Muscle layer of duodenum (tissue), 2 donors: ENCODE measurements at regions not wholly inside any gene's neighbourhood (a gene's known extent, or its start where the extent isn't known, plus 50 kb on each side); places are given as distances from the start of the nearest gene placed in this dataset.

Experiments
- H3K27ac ChIP-seq: one replicate; pipeline ENCODE4 v1.7.0; 2013; ENCODE audit warnings: mild to moderate bottlenecking, low read length
- H3K27me3 ChIP-seq: one replicate; pipeline ENCODE4 v1.7.0; 2013; ENCODE audit warnings: low read depth, mild to moderate bottlenecking, control low read depth, low read length
- H3K36me3 ChIP-seq, 2 donors: one replicate each; pipeline ENCODE4 v1.7.0; 2013; ENCODE audit warnings: low read length in 2 of 2, control low read depth in 1 of 2, mild to moderate bottlenecking in 1 of 2; ENCODE audit not compliant: insufficient read depth in 2 of 2, control insufficient read depth in 1 of 2
- H3K4me1 ChIP-seq, 2 donors: one replicate each; pipeline ENCODE4 v1.7.0; 2013; ENCODE audit warnings: low read length in 2 of 2, mild to moderate bottlenecking in 2 of 2, control low read depth in 1 of 2, moderate library complexity in 1 of 2; ENCODE audit not compliant: insufficient read depth in 2 of 2, control insufficient read depth in 1 of 2
- H3K4me3 ChIP-seq, 2 donors: one replicate each; pipeline ENCODE4 v1.7.0; 2013; ENCODE audit warnings: low read length in 2 of 2, low read depth in 1 of 2, mild to moderate bottlenecking in 1 of 2
- H3K9me3 ChIP-seq, 2 donors: one replicate each; pipeline ENCODE4 v1.7.0; 2013; ENCODE audit warnings: low read length in 2 of 2, control low read depth in 1 of 2, mild to moderate bottlenecking in 1 of 2; ENCODE audit not compliant: control insufficient read depth in 1 of 2
- donor health status: healthy.

DNA sequence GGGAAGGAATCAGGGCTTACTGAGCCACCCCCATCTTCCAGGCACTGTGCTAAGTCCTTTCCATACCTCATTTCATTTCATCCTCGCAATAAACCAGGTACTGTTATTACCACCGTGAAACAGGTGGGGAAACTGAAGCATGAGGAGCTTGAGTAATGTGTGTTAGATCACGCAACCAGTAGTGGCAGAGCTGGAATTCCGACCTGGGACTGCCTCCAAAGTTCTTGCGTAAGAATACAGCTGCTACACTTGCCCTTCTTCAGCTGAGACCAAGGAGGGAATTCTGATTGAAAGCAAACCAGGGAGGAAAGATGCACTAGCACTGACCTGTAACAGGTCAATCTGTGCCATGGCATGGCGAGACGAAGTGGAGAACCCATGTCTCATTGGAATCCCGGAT is 113.4 kb upstream of the MSX2 start:
- Histone ChIP-seq H3K4me1 (no peaks in the 10 kb centered on the region), H3K36me3 (no peaks in the 10 kb centered on the region), H3K27ac (no peak overlapping the region), H3K4me3 (no peak overlapping the region), H3K27me3 (no peaks in the 10 kb centered on the region), H3K9me3 (peaks cover 0 to 4% of the 10 kb centered on the region in 2 donors)

DNA sequence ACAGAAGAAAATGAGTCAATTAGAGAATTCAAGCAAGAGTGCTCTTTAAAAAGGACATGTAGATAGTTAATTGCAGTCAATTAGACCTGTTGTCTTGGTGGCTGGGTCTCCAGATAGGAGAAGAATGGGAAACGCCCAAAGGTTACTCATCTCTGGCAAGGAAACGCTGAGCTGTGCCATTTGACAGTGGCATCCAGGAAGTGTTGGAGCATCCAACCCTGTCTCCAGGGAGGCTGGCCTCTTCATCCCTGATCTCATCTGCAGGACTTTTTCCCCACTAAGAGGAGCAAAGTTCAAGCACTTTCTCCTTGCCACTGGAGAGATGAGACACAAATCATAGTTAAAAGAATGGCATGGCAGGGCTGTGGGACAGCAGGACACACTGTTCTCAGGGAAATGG is 111.7 kb upstream of the MSX2 start:
- H3K9me3 ChIP-seq, result peaks cover 0 to 4% of the 10 kb centered on the region in 2 donors
- no peaks in the 10 kb centered on the region for H3K4me1 ChIP-seq
- H3K4me3 ChIP-seq, result no peak overlapping the region
- H3K27ac ChIP-seq, result no peak overlapping the region
- H3K27me3 ChIP-seq, result no peaks in the 10 kb centered on the region
- H3K36me3 ChIP-seq, result no peaks in the 10 kb centered on the region

DNA sequence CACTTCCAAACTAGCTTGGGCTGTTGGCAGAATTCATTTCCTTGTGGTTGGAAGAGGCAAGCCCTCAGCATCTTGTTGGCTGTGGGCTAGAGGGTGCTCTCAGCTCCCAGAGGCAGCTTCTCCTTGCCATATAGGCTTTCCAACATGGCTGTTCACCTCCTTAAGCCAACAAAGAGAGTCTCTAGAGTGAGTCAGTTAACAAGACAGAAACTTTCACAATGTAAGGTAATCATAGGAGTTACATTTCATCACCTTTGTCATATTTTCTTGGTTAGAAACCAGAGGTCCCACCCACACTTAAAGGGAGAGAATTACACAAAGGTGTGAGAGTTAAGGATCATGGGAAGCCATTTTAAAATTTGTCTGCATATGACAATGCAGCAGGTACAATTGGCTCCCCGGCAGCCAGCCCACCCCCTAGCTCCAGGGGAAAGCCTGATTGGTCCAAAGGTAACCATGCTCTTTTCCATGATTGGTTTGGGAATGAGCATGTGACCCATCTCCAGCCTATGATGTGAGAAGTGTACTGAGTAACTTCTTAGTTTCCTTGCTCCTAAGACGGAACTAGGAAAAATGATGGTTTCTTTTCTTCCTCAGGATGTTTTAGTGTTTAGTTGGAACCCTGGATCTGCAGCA is 109.8 kb upstream of the MSX2 start:
- Histone ChIP-seq H3K36me3 (no peaks in the 10 kb centered on the region), H3K9me3 (peaks cover 0 to 4% of the 10 kb centered on the region in 2 donors), H3K4me1 (no peaks in the 10 kb centered on the region), H3K4me3 (no peak overlapping the region), H3K27ac (no peak overlapping the region), H3K27me3 (no peaks in the 10 kb centered on the region)

DNA sequence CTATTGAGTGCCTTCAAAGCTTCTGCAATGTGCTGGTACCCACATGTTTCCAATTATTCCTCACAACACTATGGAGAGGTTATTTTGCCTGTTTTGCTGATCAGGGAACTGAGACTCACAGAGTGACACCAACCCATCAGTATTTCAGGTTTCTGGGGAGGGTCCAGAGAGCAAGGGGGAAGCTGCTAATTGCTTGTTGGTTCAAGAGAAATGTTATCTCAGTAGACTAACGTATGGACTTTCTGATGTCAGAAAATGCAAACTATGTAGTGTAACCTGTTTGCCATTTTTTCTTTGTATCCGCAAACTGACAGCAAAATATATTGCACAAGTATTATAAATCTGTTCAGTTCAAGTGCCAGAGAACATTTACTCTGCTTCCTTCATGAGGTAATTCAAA is 108.3 kb upstream of the MSX2 start:
- no peaks in the 10 kb centered on the region for H3K36me3 ChIP-seq
- peaks cover 0 to 4% of the 10 kb centered on the region in 2 donors for H3K9me3 ChIP-seq
- H3K27me3 ChIP-seq, result no peaks in the 10 kb centered on the region
- H3K4me3 ChIP-seq, result no peak overlapping the region
- no peak overlapping the region for H3K27ac ChIP-seq
- H3K4me1 ChIP-seq, result no peaks in the 10 kb centered on the region

DNA sequence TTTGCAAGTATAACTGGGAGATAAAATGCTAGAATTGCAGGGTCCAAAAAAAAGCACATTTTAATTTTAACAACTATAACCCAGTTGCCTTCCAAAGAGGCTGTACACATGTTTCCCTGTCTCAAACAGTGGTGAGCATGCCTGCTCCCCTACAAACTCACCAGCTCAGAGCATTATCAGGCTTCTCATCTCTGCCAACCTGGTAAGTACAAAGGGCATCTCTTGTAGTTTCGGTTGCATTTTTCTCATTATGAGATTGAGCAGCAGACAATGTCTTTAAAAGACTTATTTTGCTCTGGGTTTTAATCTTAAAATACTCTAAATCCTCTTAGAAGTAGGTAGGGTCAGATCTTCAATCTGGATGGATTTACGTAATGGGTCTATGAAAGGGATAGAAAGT is 107.1 kb upstream of the MSX2 start:
- H3K4me1 ChIP-seq, result no peaks in the 10 kb centered on the region
- peaks cover 0 to 4% of the 10 kb centered on the region in 2 donors for H3K9me3 ChIP-seq
- H3K36me3 ChIP-seq, result no peaks in the 10 kb centered on the region
- H3K4me3 ChIP-seq, result no peak overlapping the region
- no peaks in the 10 kb centered on the region for H3K27me3 ChIP-seq
- no peak overlapping the region for H3K27ac ChIP-seq

DNA sequence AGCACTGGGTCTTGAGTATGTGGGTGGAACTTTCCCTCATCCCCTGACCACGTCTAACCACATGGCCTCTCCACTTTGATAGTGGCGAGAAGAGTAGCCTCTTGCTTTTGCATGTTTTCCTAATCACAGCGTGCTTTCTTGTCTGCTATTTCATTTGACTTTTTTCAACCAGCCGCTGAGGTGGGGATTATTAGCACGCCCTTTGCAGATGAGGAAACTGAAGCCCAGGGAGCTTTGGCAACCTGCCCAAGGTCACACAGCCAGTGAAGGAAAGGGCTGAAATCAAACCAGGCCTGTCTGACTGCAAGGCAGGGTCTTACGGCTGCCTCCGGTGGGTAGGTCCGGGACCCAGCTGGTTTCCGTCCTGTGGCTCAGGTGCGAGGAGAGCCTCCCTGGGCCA is 106.5 kb upstream of the MSX2 start:
- no peak overlapping the region for H3K27ac ChIP-seq
- H3K27me3 ChIP-seq, result no peaks in the 10 kb centered on the region
- H3K4me3 ChIP-seq, result no peak overlapping the region
- no peaks in the 10 kb centered on the region for H3K36me3 ChIP-seq
- H3K4me1 ChIP-seq, result no peaks in the 10 kb centered on the region
- H3K9me3 ChIP-seq, result peaks cover 0 to 4% of the 10 kb centered on the region in 2 donors

DNA sequence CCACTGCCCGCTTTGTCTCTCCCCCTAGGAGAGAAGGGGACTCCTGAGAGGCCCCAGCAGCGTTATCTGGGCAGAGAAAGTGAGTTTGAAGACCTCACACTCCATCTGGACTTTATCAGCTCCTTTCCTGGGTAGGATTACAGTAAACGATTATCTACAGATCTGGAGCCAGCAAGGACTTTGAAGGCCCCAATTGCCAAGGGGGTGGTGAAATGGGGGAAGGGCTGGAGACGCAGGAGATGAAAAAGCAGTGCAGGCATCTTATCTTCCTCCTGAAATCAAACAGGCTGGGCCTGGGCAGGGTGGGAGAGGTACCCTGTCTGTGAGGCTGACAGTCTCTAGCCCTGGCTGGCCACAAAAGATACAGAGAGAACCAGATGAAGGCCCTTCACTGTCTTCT is 105.8 kb upstream of the MSX2 start:
- no peaks in the 10 kb centered on the region for H3K36me3 ChIP-seq
- H3K27ac ChIP-seq, result no peak overlapping the region
- no peaks in the 10 kb centered on the region for H3K4me1 ChIP-seq
- H3K4me3 ChIP-seq, result no peak overlapping the region
- peaks cover 0 to 4% of the 10 kb centered on the region in 2 donors for H3K9me3 ChIP-seq
- no peaks in the 10 kb centered on the region for H3K27me3 ChIP-seq

DNA sequence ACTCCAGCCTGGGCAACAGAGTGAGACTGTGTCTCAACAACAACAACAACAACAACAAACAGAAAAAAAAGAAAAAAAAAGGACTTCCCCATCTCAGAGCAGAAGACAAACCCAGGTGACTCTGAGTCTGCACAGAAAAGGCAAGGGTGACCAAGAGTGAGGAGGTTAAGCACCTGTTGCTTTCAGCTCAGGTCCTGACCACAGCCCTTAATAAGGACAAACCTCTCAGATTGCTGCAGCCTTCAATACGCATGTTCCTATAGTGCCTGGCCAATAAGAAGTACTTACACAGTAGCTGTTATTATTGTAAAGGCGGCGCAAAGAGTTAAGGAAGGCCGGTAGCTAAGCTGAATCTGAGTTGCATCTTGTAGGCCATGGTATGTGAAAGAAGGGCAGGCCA is 102.3 kb upstream of the MSX2 start:
- no peak overlapping the region for H3K4me3 ChIP-seq
- no peaks in the 10 kb centered on the region for H3K36me3 ChIP-seq
- H3K27ac ChIP-seq, result no peak overlapping the region
- no peaks in the 10 kb centered on the region for H3K27me3 ChIP-seq
- no peaks in the 10 kb centered on the region for H3K9me3 ChIP-seq
- H3K4me1 ChIP-seq, result no peaks in the 10 kb centered on the region

DNA sequence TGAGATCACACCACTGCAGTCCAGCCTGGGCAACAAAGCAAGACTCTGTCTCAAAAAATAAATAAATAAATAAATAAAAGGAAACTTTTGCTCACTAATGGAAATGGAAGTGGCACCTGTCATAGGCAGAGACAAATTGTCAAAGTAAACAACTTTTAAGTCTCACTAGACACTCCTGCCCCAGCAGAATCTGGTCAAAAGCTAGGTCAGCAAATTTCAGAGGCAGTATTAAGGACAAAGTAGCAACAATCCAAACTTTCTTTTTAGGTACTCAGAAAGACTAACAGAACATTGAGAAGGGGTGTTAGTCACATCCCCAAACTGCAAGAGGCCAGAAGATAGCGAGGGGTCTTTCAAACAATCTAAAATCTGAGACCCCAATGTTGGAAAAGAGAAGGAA is 101.4 kb upstream of the MSX2 start:
- Histone ChIP-seq H3K9me3 (no peaks in the 10 kb centered on the region), H3K36me3 (no peaks in the 10 kb centered on the region), H3K27me3 (no peaks in the 10 kb centered on the region), H3K4me1 (no peaks in the 10 kb centered on the region), H3K27ac (no peak overlapping the region), H3K4me3 (no peak overlapping the region)

DNA sequence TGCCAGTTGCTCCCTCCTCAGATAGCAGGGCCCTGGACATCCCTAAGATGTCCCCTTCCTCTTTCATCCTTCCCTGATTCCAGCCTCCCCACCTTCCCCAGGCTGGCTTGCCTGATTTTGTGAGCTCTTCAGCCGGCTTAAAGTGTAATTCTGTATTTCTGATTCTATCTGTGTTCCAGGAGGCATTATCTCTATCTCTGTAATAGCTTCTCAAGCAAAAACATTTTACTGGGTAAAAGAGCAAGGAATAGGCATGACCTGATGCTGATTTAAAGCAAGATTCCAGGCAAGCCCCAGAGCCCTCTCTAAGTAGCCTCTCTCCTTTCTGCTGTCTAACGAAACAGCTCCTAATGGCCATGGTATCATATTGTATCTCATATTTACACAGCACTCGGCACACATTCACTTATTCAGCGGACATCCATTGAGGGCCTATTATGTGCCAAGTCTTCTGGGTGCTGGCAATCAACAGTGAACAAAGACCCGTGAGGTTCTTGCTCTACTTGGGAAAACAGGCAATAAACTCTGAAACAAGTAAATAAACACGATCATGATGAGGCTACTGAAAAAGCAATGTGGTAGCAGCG is 100.9 kb upstream of the MSX2 start:
- no peaks in the 10 kb centered on the region for H3K36me3 ChIP-seq
- H3K4me1 ChIP-seq, result no peaks in the 10 kb centered on the region
- no peak overlapping the region for H3K4me3 ChIP-seq
- no peaks in the 10 kb centered on the region for H3K27me3 ChIP-seq
- no peaks in the 10 kb centered on the region for H3K9me3 ChIP-seq
- no peak overlapping the region for H3K27ac ChIP-seq

DNA sequence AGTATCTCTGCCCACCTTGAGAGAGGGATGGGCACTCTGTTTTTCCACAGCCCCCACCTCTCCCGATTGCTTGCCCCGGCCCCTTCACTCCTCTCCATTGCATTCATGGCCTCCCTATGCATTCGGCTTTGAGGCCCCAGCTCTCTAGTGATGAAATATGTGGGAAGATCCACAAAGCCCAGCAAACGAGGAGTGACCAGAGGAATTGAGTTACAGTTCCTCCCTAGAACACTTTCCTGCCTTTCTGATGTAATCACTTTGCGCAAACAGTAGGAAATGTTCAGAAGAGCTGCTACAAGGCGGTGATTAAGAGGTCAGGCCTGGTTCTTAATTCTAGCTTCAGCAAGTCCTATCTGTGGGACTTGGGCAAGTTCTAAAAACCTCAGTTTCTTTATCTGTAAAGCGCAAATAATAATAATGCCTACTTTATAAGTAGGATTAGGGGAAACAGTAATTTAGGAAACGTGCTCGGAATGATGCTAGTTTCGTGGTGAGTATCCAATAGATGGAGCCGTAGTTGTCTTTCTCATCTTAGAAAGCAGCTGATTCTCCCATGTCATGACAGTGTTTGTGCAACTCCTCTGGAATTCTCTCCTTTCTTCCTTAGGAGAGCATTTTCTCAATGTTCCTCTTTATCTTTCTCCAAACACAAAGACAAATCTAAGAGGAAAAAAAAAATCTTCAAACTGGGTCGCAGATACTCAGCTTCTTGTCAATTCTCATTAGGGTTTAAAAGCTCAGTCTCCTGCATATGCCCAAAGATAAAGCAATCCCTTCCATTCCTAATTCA is 99.5 kb upstream of the MSX2 start:
- no peaks in the 10 kb centered on the region for H3K36me3 ChIP-seq
- no peaks in the 10 kb centered on the region for H3K4me1 ChIP-seq
- H3K4me3 ChIP-seq, result no peak overlapping the region
- H3K9me3 ChIP-seq, result no peaks in the 10 kb centered on the region
- no peak overlapping the region for H3K27ac ChIP-seq
- H3K27me3 ChIP-seq, result no peaks in the 10 kb centered on the region
